ENCODE measurements at regions not wholly inside any gene's neighbourhood (a gene's known extent, or its start where the extent isn't known, plus 50 kb on each side); places are given as distances from the start of the nearest gene placed in this dataset.

DNA sequence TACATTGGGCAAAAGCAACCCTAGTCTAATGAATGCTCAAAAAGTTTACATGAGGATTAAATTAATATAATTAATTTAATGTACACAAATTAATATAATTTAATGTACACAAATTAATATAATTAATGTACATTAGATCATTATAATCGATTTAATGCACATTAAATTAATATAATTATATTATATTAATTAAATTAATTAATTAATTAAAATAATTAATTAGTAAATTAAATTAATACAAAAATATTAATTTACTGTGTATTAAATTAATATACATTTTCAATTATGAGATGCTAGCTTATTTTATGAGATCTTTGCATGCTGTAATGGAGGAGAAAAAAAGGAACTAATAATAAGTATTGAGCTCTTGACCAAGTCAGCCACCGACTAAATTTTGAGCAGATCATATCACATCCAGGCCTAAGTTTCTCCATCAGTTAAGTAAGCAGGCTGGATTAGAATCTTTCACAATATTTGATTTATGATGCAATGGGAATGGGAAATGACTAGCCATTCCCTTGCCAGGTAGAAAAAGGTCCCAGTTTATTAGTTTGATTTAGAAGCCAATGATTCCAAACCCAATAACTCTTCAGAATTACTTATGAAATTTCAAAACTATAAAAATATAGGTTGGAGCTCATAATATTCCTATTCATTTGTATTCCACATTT is 533.4 kb upstream of the GRIA1 start:
- ATAC-seq (no peak), DNase-seq (no peak)
- no peak overlapping the region for H3K4me3 Mint-ChIP-seq
- no peaks in the 10 kb centered on the region for H3K27me3 Mint-ChIP-seq (ENCODE audit: low read depth)
- no peaks in the 10 kb centered on the region for H3K9me3 Mint-ChIP-seq
- no peaks in the 10 kb centered on the region for H3K36me3 Mint-ChIP-seq (ENCODE audit: insufficient read depth)
- no peaks in the 10 kb centered on the region for H3K4me1 Mint-ChIP-seq (ENCODE audit: low read depth)

DNA sequence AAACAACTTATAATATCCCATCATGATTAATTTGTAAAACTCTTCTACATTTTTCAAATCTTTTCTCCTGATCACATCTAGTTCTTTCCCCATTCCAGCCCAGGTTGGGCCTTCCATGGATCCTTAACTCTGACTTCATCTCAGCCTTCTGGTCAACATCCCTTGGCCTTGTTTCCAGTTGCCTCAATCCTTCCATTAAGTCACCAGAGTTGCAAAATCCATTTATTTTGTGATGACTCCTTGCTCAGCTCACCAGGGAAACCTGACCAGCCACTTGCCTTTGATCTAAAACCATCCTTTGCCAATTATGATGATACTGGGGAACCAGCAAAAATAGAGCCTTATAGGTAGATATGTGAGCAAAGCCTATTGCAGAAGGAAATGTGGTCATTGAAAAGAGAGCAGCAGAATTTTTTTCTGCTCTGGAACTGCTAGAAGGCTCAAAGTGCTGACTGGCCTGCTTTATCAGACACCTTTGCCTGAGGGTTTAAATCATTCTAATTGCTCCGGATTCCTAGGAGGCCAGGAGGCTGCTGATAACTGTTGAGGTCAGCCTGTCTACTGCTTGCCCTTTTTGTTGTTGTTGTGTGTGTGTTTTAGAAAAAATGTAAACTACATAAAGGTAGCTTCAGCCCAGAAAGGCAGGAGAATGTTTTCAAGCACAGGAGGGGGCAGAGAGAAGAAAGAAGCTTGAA is 512.2 kb upstream of the GRIA1 start:
- no peaks in the 10 kb centered on the region for H3K4me1 Mint-ChIP-seq (ENCODE audit: low read depth)
- H3K36me3 Mint-ChIP-seq (ENCODE audit: insufficient read depth), result no peaks in the 10 kb centered on the region
- H3K4me3 Mint-ChIP-seq, result no peak overlapping the region
- H3K27me3 Mint-ChIP-seq (ENCODE audit: low read depth), result no peaks in the 10 kb centered on the region
- ATAC-seq, result no peak
- H3K9me3 Mint-ChIP-seq, result peaks cover 22% of the 10 kb centered on the region
- no peak for DNase-seq

DNA sequence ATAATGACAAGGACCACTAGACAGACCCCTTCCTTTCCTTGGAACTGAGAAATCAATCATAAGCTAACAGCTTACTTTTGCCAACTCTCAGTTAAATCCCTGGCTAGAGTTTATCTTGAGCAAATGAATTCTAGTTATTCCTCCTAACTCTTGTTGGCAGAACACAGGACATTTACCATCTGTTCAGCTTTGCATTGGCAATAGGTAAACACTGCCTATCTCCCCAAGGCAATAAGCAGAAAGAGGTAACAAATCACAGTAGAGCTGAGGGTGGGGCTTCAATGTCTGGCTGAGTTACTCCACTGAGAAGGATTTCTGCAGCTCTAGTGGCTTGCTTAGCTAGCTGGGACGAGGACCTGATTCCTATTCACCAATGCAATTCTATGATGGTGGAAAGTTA is 503.3 kb upstream of the GRIA1 start:
- no peaks in the 10 kb centered on the region for H3K4me1 Mint-ChIP-seq (ENCODE audit: low read depth)
- no peak overlapping the region for H3K4me3 Mint-ChIP-seq
- H3K36me3 Mint-ChIP-seq (ENCODE audit: insufficient read depth), result no peaks in the 10 kb centered on the region
- H3K27me3 Mint-ChIP-seq (ENCODE audit: low read depth), result no peaks in the 10 kb centered on the region
- no peak for ATAC-seq
- DNase-seq, result no peak
- peaks cover 4% of the 10 kb centered on the region for H3K9me3 Mint-ChIP-seq

DNA sequence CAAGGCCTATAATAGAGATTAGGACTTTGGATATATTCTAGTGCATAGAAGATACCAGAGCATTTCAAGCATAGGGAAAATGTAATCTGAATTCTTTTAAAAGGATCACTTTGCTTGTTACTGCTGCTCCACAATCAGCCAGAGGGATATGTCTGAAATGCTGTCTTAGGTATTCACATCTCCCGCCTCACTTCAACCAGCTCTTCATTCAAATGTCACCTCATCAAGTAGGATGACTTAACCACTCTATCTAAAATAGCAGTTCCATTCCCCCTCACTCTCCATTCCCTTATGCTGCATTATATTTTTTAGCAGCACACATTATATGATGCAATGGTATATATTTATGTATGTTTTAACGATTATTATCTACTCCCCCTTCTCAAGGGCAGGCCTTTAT is 500.3 kb upstream of the GRIA1 start:
- Mint-ChIP-seq H3K4me1 (ENCODE audit: low read depth) (no peaks in the 10 kb centered on the region), H3K9me3 (peaks cover 4% of the 10 kb centered on the region), H3K27me3 (ENCODE audit: low read depth) (no peaks in the 10 kb centered on the region), H3K4me3 (no peak overlapping the region), H3K36me3 (ENCODE audit: insufficient read depth) (no peaks in the 10 kb centered on the region)
- ATAC-seq, result no peak
- no peak for DNase-seq

DNA sequence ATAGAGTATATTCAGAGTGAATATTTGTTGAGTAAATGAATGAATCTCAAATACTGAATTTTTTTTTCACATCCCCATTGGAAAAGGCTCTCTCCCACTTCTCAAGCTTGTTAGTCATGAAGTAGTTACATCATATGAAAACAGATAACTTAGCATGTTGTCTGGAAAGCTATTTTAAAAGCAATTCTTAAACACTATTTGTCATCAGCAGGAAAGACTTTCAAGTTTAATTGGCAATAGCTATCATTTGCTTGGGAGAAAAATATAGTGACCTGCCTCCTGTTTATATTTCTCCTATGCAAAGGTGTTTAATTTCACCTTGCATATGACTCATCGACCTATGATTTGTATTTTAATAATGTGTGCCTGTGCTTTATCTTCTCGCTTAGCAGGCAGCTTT is 499.8 kb upstream of the GRIA1 start:
- Mint-ChIP-seq H3K9me3 (peaks cover 4% of the 10 kb centered on the region), H3K4me1 (ENCODE audit: low read depth) (no peaks in the 10 kb centered on the region), H3K36me3 (ENCODE audit: insufficient read depth) (no peaks in the 10 kb centered on the region), H3K4me3 (no peak overlapping the region), H3K27me3 (ENCODE audit: low read depth) (no peaks in the 10 kb centered on the region)
- no peak for DNase-seq
- ATAC-seq, result no peak

DNA sequence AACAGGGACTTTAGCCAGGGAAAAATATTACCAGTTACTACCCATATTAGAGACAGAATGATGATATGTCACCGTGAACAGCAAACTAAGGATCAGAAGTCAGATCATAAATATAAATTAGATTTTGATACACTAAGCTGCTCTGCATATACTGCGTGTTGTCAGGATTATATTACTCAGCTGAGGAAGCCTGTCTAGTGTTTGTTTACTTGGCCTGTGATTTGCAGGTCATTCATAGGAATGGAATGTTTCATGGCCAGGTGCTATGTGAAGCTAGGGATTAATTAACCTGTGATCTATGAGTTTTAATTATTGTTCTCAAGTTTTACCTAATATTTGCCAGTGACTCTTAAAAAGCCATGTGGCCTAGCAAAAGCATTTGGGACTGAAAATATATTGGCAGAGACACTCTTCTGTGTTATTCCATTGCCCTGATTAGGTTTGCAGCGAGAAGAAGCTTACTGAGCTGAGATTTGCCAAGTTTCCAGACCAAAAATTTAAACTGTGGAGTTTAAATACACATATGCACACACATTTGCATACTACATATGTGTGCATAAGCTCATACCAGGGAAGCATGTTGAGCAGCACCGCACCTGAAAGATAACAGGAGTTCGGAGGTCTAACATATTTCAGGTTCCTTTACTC is 496.3 kb upstream of the GRIA1 start:
- no peaks in the 10 kb centered on the region for H3K9me3 Mint-ChIP-seq
- no peak for DNase-seq
- no peak for ATAC-seq
- no peaks in the 10 kb centered on the region for H3K36me3 Mint-ChIP-seq (ENCODE audit: insufficient read depth)
- no peaks in the 10 kb centered on the region for H3K27me3 Mint-ChIP-seq (ENCODE audit: low read depth)
- H3K4me3 Mint-ChIP-seq, result no peak overlapping the region
- no peaks in the 10 kb centered on the region for H3K4me1 Mint-ChIP-seq (ENCODE audit: low read depth)

DNA sequence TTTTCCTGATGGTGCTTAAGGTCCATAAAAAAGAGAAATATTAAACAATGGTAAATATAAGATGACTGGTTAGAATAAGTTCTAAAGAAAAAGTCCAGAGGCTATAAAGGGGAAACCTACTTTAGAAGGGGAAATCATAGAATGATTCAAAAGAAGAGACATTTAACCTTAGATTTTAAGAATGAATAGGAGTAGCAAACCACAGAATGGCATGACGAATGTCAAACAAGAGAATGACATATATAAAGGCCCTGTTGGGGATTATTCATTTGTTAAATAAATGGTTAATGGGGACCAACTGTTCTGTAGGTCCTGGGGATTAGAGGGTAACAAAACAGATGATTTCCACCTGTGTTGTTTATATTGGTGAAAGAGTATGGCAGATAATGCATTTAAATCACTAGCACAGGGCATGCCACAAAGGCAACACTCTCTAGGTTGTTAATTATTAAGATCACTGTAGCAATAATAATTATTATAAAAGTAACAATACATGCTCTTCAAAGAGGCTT is 495.2 kb upstream of the GRIA1 start:
- no peaks in the 10 kb centered on the region for H3K4me1 Mint-ChIP-seq (ENCODE audit: low read depth)
- no peaks in the 10 kb centered on the region for H3K36me3 Mint-ChIP-seq (ENCODE audit: insufficient read depth)
- ATAC-seq (no peak), DNase-seq (no peak)
- no peaks in the 10 kb centered on the region for H3K27me3 Mint-ChIP-seq (ENCODE audit: low read depth)
- no peak overlapping the region for H3K4me3 Mint-ChIP-seq
- no peaks in the 10 kb centered on the region for H3K9me3 Mint-ChIP-seq

DNA sequence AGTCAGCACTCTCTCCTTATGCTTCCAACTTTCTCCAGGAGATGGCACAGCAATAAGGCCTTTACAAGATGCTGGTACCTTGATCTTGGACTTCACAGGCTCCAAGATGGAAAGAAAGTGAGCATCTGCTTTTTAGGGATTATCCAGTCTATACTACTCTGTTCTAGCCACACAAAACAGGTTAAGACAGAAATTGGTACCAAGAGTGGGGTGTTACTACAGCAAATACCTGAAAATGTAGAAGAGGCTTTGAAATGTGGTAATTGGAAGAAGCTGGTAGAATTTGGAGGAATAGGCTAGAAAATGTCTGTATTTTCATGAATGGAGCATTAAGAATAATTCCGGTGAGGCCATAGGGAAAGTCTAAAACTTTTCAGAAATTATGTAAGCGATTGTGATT is 484.8 kb upstream of the GRIA1 start:
- H3K27me3 Mint-ChIP-seq (ENCODE audit: low read depth), result no peaks in the 10 kb centered on the region
- H3K9me3 Mint-ChIP-seq, result peaks cover 16% of the 10 kb centered on the region
- DNase-seq, result no peak
- no peak overlapping the region for H3K4me3 Mint-ChIP-seq
- ATAC-seq, result no peak
- no peaks in the 10 kb centered on the region for H3K36me3 Mint-ChIP-seq (ENCODE audit: insufficient read depth)
- no peaks in the 10 kb centered on the region for H3K4me1 Mint-ChIP-seq (ENCODE audit: low read depth)

DNA sequence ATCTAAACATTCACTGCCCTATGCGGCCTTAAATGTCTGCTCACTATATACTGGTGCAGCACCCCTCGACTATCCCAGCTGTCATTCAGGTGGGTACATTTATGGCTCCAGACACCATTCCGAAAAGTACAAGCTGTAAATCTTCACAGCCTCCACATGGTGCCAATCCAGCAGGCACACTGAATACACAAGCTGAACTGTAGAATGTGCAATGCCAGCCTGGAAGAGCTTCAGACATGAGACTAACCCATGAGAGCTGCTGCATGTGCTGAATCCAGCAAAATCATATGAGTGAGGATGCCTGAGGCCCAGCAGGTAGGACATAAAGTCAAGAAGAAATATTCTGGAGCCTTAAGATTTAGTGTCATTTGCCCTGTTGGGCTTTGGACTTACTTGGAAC is 483.8 kb upstream of the GRIA1 start:
- ATAC-seq (no peak), DNase-seq (no peak)
- Mint-ChIP-seq H3K36me3 (ENCODE audit: insufficient read depth) (no peaks in the 10 kb centered on the region), H3K27me3 (ENCODE audit: low read depth) (no peaks in the 10 kb centered on the region), H3K4me3 (no peak overlapping the region), H3K4me1 (ENCODE audit: low read depth) (no peaks in the 10 kb centered on the region), H3K9me3 (peaks cover 24% of the 10 kb centered on the region)

DNA sequence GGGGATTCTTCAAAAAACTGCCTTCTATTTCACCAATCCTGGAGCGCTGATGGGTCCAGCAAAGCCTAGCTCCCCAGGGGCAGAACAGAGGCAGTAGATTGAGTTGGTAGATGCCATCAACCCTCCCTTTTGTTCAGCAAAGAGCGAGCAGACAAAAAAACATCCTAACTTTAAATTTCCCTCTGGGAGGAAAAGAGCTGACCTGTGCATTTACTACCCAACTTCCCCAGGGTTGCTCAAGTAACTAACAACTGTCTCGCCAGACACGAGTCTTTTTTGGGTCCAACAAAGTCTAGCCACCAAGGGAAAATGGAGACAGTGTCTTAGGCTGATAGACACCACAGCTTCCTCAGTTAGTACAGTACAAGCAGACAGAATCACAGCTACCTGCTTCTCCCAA is 476.3 kb upstream of the GRIA1 start:
- H3K9me3 Mint-ChIP-seq, result peaks cover 18% of the 10 kb centered on the region
- H3K36me3 Mint-ChIP-seq (ENCODE audit: insufficient read depth), result no peaks in the 10 kb centered on the region
- no peak for DNase-seq
- no peak overlapping the region for H3K4me3 Mint-ChIP-seq
- no peaks in the 10 kb centered on the region for H3K4me1 Mint-ChIP-seq (ENCODE audit: low read depth)
- H3K27me3 Mint-ChIP-seq (ENCODE audit: low read depth), result no peaks in the 10 kb centered on the region
- ATAC-seq, result no peak

DNA sequence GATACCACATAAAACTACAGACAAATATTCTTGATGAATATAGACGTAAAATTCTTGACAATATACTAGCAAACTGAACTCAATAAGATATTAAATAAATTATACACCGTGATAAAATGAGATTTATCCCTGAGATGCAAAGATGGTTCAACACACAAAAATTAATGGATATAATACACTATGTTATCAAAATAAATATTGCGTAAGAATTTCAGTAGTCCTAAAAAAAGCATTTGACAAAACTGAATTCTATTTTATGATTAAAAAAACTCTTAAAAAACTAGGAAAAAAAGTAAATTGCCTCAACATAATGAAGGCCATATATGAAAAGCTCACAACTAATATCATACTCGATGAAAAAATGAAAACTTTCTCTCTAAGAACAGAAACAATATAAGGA is 472.3 kb upstream of the GRIA1 start:
- no peaks in the 10 kb centered on the region for H3K36me3 Mint-ChIP-seq (ENCODE audit: insufficient read depth)
- ATAC-seq (no peak), DNase-seq (no peak)
- peaks cover 28% of the 10 kb centered on the region for H3K9me3 Mint-ChIP-seq
- H3K4me1 Mint-ChIP-seq (ENCODE audit: low read depth), result no peaks in the 10 kb centered on the region
- H3K4me3 Mint-ChIP-seq, result no peak overlapping the region
- no peaks in the 10 kb centered on the region for H3K27me3 Mint-ChIP-seq (ENCODE audit: low read depth)

DNA sequence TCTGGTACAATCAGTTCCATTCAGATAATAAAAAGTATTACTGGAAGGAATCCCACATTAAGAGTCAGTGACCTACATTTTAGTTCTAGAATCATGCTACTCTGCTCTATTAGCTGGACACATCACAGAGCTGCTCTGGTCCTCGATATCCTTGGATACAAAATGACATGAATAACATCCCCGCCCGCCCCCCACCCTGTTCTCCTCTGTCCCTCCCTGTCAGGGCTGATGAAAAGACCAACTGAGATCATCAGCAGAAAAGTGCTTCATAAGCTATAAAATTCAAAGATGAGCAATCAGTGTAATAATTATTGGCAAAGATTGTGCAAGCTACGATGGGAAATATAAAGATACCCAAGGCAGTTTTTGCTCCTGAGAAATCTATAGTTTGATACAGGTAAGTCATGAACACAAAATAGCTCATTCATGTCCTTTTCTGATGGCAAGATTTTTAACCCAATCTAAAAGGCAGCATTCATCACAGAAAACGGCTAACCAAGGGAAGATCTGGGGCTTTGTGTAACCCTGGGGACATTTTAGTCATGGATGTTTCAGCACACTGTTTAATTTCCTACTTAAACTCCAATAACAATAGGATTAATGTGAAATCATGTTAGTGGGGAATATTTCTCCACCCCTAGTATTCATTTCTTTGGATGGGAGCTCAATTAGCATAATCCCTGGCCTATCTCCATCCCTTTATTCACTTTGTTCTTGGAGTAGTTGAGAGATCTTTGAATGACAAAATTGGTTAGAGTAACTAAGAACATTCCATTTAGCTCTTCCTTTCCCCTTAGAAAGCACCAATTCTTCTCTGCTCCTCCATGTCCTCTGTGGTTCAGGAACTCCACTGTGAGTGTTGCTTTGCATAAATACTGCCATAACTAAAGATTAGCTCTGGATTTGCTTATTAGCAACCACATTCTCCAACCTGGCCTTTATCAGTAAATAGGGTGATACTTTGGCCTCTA is 459.4 kb upstream of the GRIA1 start:
- H3K27me3 Mint-ChIP-seq (ENCODE audit: low read depth), result no peaks in the 10 kb centered on the region
- no peak for ATAC-seq
- H3K4me1 Mint-ChIP-seq (ENCODE audit: low read depth), result no peaks in the 10 kb centered on the region

DNA sequence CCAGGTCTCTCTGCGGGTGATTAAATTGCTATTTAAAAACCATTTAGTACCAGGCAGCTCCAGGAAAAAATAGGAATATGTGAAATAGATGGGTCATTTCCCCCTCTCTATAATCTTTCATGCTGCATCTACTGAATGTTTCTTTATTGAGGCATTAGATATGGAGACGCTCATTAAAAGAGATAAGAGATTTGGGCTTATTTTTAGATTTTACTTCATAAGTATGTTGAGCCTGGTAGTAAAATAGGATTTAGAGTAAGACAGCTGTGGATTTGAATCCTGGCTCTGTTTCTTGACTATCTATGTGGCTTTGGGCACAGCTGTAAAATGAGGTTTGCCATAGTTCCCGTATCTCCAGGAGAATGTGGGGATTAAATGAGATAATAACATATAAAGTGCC is 451.0 kb upstream of the GRIA1 start:
- DNase-seq (no peak), ATAC-seq (no peak)
- Mint-ChIP-seq H3K9me3 (peaks cover 10% of the 10 kb centered on the region), H3K4me3 (no peak overlapping the region), H3K27me3 (ENCODE audit: low read depth) (no peaks in the 10 kb centered on the region), H3K36me3 (ENCODE audit: insufficient read depth) (no peaks in the 10 kb centered on the region), H3K4me1 (ENCODE audit: low read depth) (no peaks in the 10 kb centered on the region)

More for the DNA sequence above, 459.4 kb upstream of the GRIA1 start:
- Mint-ChIP-seq H3K36me3 (ENCODE audit: insufficient read depth) (no peaks in the 10 kb centered on the region), H3K9me3 (peaks cover 2% of the 10 kb centered on the region), H3K4me3 (no peak overlapping the region)
- DNase-seq, result no peak

DNA sequence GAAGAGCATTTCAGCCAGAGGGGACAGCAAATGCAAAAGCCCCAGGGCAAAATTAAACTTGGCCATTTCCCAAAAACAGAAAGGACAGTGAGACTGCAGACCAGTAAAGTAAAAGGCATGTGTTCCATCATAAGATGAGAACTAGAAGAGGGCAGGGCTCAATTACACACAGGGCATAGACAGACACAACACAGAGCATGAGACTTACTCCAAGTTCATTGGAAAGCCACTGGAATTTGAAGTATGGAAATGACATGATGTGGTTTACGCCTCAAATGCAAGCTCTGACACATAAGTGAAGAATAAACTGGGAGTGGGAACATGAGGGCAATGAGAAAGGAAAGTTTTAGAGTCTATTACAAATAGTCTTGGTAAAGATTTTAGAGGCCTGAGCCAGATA is 446.6 kb upstream of the GRIA1 start:
- no peaks in the 10 kb centered on the region for H3K27me3 Mint-ChIP-seq (ENCODE audit: low read depth)
- no peaks in the 10 kb centered on the region for H3K36me3 Mint-ChIP-seq (ENCODE audit: insufficient read depth)
- DNase-seq (no peak), ATAC-seq (no peak)
- peaks cover 13% of the 10 kb centered on the region for H3K9me3 Mint-ChIP-seq
- H3K4me3 Mint-ChIP-seq, result no peak overlapping the region
- no peaks in the 10 kb centered on the region for H3K4me1 Mint-ChIP-seq (ENCODE audit: low read depth)
